HFF-Myc (cell line): ENCODE measurements at regions not wholly inside any gene's neighbourhood (a gene's known extent, or its start where the extent isn't known, plus 50 kb on each side); places are given as distances from the start of the nearest gene placed in this dataset.

Experiments
- DNase-seq: peaks from one replicate; pipeline ENCODE4 v3.0.0-alpha.2; 2011; ENCODE audit warnings: low read depth; ENCODE audit errors: extremely low read depth
- H3K4me3 ChIP-seq: replicated peaks from 2 replicates; pipeline ENCODE4 v1.5.1; 2011; ENCODE audit warnings: low read depth, mild to moderate bottlenecking, control low read depth, low read length
- TF ChIP-seq, protein P1 (sequence below): IDR thresholded peaks from 2 replicates; pipeline ENCODE4 v1.5.1; 2012; ENCODE audit warnings: mild to moderate bottlenecking, low read depth, low read length, control low read depth; ENCODE audit errors: missing control alignments

DNA sequence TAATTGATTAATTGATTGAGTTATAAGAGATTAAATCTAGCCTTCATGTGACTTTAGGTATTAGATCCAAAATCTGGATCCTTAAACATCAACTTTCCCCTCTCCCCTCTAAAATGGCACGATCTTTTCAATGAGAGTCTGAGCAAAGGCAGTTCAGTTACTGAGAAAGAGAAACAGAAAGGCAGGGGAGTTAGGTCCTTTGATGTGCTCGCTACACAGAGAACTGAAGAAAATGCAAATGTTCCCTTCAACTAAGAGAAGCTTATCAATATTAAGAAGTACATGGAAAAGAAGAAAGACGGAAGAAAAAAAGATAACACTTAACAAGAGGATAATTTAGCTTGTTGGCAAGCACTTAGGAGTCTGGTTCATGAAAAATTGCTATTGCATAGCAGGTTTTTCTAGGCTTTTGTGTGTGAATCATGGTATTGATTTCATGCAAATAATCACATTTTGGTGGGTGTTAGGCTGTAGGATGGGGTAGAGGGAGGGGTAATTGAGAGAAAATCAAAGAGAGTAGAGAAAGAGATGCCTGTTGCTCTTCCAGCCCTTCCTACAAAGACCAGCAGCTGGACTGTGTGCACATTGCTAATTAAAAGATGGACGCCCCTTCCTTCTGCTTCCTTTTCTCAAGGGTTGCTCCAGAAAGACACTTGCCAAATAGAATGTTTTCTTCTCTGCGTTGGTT is 307.6 kb upstream of the PLXNA2 start:
- no peak overlapping the region for H3K4me3 ChIP-seq
- DNase-seq, result no peak
- TF ChIP-seq, protein P1, sequence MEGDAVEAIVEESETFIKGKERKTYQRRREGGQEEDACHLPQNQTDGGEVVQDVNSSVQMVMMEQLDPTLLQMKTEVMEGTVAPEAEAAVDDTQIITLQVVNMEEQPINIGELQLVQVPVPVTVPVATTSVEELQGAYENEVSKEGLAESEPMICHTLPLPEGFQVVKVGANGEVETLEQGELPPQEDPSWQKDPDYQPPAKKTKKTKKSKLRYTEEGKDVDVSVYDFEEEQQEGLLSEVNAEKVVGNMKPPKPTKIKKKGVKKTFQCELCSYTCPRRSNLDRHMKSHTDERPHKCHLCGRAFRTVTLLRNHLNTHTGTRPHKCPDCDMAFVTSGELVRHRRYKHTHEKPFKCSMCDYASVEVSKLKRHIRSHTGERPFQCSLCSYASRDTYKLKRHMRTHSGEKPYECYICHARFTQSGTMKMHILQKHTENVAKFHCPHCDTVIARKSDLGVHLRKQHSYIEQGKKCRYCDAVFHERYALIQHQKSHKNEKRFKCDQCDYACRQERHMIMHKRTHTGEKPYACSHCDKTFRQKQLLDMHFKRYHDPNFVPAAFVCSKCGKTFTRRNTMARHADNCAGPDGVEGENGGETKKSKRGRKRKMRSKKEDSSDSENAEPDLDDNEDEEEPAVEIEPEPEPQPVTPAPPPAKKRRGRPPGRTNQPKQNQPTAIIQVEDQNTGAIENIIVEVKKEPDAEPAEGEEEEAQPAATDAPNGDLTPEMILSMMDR, result no peak

DNA sequence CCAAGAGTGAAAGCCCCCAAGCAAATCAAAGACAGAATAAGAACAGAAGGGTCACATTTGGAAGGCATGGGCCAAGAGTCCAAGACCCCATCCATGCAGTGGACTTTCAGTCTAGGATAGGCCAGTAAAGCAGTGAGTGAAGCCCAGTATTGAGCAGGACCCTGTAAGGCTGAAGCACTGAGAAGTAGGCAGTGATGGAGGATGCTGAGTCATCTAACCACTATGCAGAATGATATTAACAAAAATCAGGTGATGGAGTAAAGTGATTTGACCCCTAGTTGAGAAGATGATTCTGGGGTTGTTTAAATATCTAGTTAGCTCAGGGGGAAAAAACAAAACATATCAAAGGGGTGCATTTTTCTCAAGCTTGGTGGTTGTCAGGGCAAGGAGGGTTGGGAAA is 308.7 kb upstream of the PLXNA2 start:
- DNase-seq, result no peak
- TF ChIP-seq, protein P1, result no peak
- H3K4me3 ChIP-seq, result no peak overlapping the region

DNA sequence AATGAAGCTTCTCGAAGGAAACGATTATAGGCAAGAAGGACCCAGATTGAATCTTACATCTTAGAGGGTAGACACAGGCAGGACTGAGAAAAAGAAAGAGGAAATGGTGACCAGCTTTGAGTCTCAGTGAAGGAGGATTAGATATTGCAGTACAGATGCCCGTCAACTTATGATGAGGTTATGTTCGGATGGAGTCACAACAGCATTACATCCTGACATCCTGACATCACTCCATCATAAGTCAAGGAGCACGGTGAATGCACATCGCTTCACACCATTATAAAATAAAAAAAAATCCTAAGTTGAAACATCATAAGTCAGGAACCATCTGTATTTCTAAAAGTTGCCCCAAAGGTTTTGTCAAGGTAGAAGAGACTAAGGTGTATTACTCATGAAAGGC is 312.3 kb upstream of the PLXNA2 start:
- no peak for DNase-seq
- TF ChIP-seq, protein P1, result no peak
- H3K4me3 ChIP-seq, result no peak overlapping the region

DNA sequence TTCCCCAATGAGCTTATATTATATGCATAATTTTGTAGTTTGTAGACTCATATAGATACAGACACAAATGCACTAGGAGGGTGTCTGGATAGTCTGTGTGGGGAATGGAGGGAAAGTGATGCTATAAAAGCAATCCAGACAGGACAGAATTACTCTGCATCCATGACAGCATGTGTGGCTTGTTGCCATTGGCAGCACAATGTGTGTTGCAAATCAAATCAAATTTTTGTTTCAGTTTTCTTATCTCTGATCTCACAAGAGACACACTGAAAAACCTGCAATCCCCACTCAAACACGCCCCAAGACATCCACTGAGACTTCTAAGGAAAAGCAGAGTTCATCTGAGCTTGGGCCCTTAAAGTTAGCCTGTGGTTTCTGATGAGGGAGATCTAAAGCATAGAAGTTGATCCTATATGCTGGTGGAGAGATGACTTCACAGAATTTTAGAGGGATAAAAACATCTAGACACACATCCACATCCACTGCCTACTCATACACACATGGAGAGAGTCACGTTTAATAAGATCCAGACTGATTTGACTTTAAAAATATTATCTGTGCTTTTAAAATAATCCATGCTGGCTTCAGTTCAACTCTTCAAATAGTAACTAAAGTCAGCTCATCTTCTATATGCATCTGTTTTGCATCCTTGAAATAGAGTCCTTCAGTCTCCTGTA is 313.0 kb upstream of the PLXNA2 start:
- H3K4me3 ChIP-seq, result no peak overlapping the region
- DNase-seq, result no peak
- TF ChIP-seq, protein P1, result no peak

DNA sequence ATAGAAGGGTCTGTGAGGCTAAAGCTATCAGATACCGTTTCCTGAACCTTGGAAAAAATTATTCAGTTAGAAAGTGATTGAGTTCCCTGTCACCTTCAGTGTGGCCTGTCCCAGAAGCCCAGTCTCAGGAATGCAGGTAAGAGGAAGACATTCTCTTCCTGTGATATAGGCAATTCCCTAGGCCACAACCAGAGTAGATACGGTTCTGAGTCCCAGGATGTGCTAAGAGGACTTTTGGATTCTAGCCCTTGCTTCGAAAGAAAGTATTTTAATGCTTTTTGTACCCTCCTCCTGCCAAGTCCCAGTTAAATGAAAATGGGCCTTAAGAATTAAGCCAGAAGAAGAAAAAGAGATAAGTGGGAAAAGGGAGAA is 313.5 kb upstream of the PLXNA2 start:
- no peak for DNase-seq
- TF ChIP-seq, protein P1, result no peak
- no peak overlapping the region for H3K4me3 ChIP-seq

DNA sequence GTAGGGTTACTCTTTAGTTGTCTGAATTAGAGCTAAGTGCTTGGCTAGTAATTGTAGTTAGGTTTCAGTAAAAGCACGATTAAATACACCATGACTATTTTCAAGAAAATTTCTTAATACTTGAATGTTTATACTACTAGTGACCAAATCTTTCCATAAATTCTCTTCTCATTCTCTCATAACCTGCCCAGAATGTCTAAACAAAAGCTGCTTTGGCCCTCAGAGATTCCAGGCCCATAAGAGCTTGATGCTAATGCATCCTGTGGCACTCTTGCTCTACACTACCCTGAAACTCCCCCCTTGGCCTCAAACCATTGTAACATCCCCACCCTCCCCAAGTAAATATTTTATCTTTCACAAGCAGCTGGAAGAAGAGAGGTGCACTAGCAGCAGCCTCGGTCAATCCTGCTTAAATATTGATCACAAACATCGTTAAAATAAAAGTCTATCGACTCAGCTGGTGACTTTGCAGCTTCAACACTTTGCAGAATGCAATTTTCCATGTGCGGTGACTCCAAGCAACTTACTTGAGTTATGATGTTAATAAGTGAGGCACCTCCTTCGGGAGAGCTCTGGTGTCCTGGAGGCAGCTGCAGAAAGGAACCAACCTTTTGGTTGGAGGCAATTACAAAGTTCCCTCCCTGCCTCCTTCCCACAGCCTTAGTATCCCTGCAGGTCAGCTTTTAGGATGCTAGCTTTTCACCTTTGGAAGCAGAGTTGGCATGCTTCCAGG is 315.6 kb upstream of the PLXNA2 start:
- DNase-seq, result no peak
- H3K4me3 ChIP-seq, result no peak overlapping the region
- TF ChIP-seq, protein P1, result no peak
